ENCODE measurements at regions not wholly inside any gene's neighbourhood (a gene's known extent, or its start where the extent isn't known, plus 50 kb on each side); places are given as distances from the start of the nearest gene placed in this dataset.

- no peak for TF ChIP-seq POLR2A (IDR thresholded peaks at IDR 0.05)
- TF ChIP-seq CTCF (IDR thresholded peaks at IDR 0.05): no peak
Measured at GRCh38 chr20:12762725-12763124, 246.0 kb upstream of the SPTLC3 start.

All from body of pancreas (tissue), 4 donors.